WI38 (cell line): ENCODE measurements at regions not wholly inside any gene's neighbourhood (a gene's known extent, or its start where the extent isn't known, plus 50 kb on each side); places are given as distances from the start of the nearest gene placed in this dataset.

Experiments
- H3K4me3 ChIP-seq: 2 replicates; pipeline ENCODE4 v1.5.1; 2011; ENCODE audit warnings: low read depth, mild to moderate bottlenecking, control low read depth, low read length
- CTCF ChIP-seq: IDR thresholded peaks from 2 replicates; pipeline ENCODE4 v1.5.1; 2012; ENCODE audit warnings: low read depth, mild to moderate bottlenecking, control low read depth, low read length

- no peak for TF ChIP-seq CTCF
Observed at GRCh38 chr7:86962623-86963022, 96.8 kb downstream of the ELAPOR2 start.

GRCh38 chr7:86961686-86962085 lies 97.8 kb downstream of the ELAPOR2 start:
- no peak for TF ChIP-seq CTCF
- no peak overlapping the region for H3K4me3 ChIP-seq

More at GRCh38 chr7:86962623-86963022, 96.8 kb downstream of the ELAPOR2 start:
- H3K4me3 ChIP-seq, result no peak overlapping the region

GRCh38 chr7:86958380-86958779 lies 101.1 kb downstream of the ELAPOR2 start:
- no peak for TF ChIP-seq CTCF
- no peak overlapping the region for H3K4me3 ChIP-seq

GRCh38 chr7:86956567-86956966 lies 102.9 kb downstream of the ELAPOR2 start:
- no peak overlapping the region for H3K4me3 ChIP-seq
- TF ChIP-seq CTCF, result no peak

GRCh38 chr7:86955895-86956503 lies 103.5 kb downstream of the ELAPOR2 start:
- no peak for TF ChIP-seq CTCF
- no peak overlapping the region for H3K4me3 ChIP-seq

GRCh38 chr7:86954971-86955370 lies 104.5 kb downstream of the ELAPOR2 start:
- TF ChIP-seq CTCF, result no peak
- no peak overlapping the region for H3K4me3 ChIP-seq

GRCh38 chr7:86953653-86954336 lies 105.7 kb downstream of the ELAPOR2 start:
- TF ChIP-seq CTCF, result no peak
- no peak overlapping the region for H3K4me3 ChIP-seq
